Kidney tubule cell (primary cell): ENCODE measurements at regions not wholly inside any gene's neighbourhood (a gene's known extent, or its start where the extent isn't known, plus 50 kb on each side); places are given as distances from the start of the nearest gene placed in this dataset.

Experiments
- DNase-seq: peaks from one replicate; pipeline ENCODE4 v3.0.0-alpha.2; 2018; ENCODE audit warnings: low spot score

DNA sequence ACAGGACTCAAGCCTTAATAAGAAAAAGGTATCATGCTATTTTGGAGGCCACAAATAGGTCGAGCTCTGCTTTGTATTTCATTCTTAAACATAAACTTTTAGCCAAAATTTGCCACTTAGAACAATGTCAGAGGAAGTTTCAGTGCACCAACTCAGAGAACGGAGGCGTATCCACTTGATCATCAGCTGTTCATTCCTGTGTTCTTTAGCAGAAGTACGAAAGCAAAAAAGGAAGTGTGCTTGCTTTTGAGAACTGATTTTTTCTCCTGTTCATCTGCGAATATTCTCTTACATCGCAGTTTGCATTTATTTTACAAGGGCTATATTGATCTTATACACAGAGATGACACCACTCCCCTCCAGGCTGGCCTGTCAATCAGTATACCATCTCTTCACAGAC, 188.6 kb upstream of the SOX5 start:
- no peak for DNase-seq

DNA sequence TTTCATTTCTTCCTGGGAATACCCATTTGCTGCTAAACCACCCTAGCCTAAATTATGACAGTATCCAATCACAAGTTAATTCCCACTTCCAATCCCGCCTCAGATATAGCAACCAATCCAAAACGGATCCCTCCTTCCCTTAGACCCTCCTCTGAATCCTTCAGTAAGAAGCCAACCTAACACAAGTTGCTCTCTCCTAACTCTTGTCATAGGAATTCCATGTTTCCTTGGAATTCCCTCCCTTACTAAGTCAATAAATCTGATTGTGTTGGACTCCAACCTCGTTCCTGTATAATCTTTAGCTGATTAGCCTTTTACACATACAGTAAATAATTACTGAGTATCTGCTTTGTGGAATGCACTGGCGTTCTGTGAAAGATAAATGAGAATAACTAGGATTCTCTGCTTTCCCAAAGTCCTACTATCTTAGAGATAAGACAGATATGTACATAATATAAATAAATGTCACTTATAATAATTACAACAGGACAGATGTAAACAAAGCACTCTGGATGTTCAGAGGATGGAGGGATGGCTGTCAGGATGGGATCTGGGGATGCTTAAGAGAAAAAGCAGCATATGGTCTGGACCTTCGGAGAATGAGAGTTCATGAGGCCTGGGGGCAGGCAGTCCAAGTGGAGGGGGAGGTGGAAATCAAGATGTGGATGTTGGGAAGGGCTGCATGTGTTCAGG, 185.8 kb upstream of the SOX5 start:
- no peak for DNase-seq

DNA sequence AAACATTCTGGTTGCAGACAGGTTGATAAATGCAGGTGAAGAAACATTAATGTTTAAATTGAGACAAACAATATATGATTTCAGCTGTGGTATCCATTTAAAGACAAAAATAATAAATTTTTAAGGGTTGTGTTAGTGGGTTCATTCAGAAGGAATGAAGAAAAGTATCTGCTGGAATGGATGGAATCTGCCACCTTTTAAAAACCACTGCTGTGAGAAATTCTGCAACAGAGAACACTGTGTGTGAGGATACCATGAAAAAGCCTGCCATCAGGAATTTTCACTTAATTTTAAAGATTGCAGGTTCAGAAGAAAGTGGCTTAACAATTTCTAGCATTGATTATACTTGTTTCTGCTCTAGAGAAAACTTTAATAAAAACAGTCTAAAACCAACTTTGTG, 184.6 kb upstream of the SOX5 start:
- DNase-seq = no peak

DNA sequence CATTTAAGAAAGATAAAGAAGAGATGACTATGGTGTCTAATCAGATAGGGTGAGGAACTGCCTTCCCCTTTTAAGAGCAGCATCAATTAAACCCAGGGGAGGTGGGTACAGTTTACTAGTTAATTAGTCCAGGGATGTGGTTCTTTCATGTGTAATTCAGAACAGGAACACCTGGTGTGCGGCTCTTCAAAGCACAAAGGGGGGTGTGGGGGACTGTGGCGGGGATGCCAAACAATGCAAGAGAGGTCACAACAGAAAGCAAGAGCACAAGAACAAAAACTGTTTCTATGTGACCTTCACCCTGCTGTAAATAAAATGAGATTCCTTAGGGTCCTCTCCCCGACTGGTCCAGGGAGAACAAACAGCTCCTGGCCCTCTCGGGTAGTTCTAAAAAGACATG, 183.9 kb upstream of the SOX5 start:
- DNase-seq = no peak

DNA sequence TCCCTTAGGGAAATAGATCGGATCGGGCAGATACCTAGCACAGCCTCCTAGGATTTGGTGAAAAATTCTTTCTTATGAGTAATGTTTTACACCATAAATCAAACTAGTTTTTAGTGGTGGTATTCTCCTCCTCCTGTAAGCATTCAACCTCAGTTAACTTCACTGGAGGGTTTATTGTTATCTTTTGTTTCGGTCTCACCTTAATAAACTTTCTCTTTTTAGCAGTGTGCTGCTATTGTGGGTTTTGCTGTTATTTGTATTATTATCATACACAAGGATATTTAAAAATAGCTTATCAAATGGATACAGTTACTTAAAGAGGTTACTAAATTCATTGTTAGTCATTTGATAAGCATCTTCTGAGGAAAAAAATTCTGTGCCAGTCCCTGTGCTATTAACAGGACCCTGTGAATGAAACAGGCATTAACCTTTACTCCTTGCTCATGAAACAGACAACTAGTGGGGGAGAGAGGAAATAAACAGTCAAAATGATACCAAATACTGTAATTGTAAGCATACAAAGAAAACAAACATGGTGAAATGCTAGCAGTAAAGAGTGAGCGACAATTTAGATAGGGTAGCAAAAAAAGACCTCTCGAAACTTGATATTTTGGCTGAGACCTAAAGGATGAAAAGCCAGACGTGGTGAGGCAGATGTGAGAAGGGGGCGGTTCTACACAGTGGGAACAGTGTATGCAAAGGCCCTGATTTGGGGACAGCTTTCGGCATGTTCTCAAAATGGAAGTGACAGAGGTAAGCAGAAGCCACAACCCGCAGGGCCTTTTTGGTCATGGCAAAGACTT, 178.7 kb upstream of the SOX5 start:
- DNase-seq = no peak

DNA sequence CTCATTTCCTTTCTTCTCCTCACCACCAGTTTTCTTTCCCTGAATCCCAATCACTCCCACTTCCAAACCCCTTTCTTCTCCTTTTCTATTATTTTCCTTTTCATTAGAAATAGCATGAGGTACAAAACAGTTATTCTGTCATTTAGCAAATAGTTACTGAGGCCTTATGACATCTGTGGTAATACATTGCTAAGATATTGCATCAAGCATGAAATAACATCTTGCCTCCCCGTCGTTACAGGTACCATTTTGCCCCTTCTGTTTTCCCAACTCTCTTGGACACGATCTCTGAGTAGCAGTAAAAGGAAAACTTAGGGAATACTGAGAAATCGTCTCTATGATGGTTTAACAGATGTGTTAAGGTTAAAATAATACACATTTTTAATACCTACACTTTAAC, 175.8 kb upstream of the SOX5 start:
- DNase-seq = no peak

DNA sequence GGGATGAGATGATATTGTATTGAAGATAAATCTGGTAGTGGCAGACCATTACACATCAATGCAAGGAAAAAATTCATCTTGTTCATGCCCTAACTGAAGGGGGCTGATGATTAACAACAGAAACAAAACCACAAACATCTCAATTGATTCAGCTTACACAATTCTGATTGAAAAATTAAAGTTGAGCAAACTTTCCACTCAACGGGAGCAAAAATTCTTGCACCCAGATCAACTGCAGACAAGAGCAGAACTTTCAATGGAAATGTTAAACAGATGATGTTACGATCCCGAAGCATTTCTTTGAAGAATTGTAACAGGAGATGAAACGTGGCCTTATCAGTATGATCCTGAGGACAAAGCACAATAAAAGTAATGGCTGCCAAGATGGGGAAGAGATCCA, 172.4 kb upstream of the SOX5 start:
- no peak for DNase-seq

DNA sequence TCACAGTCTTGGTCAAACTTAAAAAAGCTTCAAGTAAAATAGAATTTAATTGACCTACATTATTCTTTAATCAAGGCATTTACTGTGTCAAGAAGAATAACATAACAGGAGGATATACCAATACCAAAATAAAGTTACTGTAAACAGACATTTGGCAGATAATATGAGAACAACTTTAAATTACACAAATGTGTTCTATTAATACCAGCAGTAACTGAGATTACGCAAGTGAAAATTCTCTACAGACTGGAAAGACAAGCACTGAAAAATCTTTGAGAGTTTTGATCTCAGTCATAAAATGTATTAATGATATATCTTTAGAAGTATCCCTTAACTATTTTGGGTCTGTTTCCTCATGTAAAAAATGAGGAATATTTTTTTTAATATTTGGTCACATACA, 169.2 kb upstream of the SOX5 start:
- DNase-seq = no peak

DNA sequence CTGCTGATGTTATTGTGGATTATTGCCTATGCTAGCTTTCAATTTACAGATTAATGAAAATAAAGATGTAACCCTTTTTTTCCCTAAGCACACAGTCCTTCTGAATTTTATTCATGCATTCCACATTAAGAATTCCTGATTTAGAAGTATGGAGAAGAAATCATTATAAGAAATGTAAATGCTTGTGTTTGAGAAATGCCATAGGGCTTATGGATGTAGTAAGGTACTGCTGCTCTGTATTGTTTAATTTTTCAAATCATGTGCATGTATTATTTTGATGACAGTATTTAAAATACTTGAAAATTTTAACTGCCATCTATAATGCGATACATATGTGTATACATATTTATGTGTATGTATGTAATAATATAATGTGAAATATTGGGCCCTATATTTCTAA, 167.1 kb upstream of the SOX5 start:
- no peak for DNase-seq

DNA sequence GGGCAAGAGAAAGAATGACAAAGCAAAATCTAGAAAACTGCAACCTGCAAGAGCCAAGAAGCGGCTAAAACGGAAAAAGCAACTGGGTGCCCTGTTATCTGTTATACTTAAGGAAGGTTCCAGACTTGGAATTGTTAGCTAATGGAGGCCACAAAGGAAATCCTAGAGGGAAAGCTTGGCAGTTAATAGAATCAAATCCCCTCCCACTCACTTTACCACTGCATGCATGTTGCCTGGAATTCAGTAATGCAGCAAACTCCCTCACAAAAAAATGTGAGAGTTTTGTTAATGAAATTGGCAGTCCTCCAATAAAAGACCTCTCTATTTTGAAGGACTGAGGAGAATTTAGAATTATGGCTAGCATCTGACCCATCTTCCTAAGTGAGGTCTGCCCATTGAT, 164.2 kb upstream of the SOX5 start:
- no peak for DNase-seq

DNA sequence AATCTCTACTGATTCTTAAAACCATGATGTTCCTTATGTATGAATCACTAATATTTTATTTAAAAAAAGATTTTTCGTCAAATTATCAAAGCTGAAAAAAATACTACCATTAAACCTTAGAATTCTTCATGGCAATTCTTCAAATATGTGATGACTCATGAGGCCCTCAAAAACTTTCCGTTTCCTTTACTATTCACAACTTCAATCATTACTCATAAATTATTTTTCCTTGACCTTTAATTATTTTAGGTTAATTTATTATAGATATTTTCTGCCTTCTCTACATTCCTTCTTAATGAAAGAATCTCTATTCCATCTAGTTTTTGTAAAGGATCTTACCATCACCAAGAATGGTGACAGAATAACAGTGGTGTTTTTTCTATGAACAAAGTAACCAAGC, 162.1 kb upstream of the SOX5 start:
- DNase-seq = peak; percentile 29

DNA sequence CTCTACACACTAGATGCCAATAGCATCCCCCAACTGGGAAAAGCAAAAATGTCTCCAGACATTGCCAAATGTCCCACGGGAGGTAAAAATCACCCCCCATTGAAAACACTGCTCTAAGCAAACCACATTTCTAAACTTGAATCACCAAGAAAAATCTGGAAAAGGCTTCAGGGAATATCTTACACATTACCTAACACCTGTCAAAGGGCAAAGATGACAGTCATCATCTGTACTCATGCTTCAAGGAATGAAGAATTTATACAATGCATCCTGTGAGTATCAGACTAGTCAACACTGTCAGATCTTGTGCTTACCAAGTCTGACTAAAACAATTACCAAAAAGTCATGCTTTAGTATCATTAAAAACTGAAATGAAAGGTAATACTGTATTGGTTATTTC, 161.6 kb upstream of the SOX5 start:
- DNase-seq = peak; percentile 81

DNA sequence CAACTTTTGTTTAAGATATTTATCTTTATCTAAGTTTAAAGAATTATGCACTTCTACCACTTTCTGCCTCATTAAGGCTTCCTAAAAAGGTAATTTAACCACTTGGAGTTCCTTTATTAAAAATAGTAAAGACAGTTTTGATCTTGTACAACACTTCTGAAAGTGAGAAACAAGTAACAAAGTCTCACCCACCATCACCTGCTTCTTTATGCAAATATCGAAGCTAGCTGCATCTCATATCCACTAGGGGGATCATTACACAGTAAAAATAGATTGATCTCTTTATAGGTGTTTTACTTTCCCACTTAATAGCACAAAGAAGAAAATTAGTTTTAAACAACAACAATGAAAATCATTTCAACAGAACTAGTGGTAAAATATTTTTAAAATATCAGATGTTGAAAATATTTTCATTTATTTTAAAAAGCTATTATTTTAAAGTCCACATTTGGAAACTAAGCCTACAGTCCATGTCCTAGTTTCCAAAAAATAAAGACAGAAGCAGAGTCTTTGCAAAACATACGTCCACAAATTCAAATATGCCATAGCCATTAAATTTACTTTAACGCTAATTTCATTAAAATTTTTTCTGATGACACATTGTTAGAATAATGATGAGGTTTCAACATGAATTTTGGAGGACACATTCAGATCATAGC, 160.0 kb upstream of the SOX5 start:
- peak; percentile 33 for DNase-seq

DNA sequence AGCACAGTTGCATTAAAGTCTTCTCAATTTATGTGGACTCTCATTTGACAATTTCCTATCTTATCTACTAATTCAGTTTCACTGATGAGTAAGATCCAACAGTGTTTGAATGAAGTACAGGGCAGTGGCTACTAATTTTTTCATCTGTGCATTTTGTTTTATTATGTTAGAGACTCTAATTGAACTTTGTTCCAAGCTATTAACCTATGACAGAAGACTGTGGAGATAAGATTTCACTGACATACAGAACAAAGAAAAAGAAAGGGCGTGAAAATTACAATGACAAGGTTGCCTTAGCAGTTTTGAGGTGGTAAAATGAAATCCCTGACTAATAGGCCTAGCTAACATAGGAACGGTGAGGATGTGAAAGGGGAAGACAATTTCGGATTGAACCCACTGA, 153.2 kb upstream of the SOX5 start:
- DNase-seq = no peak

DNA sequence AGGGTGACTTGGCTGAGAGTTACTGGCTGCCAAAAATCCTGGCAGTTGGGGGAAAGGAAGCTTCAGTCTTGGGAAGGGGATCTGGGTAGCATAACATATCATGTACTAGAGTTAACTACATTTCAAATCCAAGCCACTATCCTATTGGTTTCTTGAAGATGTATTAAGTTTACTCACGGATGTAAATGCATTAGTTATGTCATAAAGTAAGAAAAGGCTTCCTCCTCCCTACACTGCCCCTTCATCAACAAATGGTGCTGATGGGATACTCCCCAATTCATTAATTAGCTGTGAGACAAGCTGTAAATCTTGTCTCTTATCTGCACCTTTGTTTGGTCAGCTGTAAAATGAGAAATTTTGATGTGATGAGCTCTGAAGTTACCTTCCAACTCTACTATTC, 150.1 kb upstream of the SOX5 start:
- no peak for DNase-seq

DNA sequence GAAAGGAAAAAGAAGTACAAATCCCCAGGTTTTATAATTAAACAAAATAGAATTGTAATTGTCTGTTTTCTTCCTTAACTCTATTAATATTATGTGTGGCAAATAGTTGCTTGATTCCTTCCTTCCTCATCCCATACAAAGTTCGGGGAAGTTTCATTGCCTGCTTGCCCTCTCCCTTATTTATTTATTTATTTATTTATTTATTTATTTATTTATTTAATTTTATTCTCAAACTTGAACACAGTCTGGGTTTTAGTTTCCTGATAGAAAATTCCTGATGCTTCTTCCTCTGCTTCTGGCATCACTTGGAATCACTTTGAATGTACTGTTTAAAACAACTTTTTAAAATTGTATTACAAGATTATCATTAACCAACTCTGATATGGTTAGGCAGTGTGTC, 145.8 kb upstream of the SOX5 start:
- DNase-seq = no peak

DNA sequence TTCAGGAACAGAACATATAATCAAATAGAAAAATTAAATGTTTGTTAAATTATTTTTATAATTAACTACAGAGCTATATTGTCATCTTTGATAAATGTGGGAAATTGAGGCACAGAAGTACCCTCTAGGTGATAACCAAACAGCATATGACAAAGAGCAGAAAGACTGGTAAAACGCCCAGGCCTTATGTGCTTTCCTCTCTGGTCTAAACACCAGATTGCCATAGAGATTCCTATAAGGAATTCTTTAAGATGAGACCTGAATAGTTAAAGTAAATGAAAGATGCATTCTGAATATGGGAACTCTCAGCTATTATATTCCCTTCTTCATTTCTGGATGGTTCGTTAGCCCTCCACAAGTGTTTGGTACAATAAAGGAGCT, 140.0 kb upstream of the SOX5 start:
- DNase-seq = no peak

DNA sequence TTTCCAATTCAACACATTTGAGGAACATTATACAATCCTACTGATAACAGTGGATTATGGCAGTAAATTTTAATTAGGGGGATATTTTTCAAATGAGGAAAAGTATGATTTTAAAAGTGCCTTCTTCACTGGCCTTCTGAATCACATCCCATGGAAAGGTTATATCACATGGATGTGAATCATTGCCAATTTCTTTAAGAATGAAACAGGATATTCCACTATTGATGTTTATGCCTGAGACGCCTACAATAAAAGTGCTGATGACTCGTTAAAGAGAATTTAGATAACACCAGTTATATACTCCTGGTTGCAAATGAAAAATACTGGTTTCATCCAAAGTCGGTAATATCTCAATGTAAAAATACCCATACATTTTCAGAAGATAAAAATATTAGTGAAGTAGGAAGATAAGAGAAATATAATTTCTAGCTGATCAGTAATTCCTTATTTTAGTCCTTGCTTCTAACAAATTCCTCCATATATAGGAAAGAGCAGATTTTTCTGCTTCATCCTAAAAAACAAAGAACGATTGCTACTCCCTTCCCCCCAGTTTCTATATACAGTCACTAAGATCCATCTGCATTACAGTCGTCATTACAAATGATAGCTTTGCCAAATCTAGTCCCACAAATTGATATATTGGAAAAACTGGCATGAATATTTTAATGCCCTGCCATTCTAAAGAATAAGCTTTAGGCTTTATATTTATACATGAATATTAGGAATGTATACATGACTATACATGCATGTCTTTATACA, 139.5 kb upstream of the SOX5 start:
- DNase-seq = no peak

DNA sequence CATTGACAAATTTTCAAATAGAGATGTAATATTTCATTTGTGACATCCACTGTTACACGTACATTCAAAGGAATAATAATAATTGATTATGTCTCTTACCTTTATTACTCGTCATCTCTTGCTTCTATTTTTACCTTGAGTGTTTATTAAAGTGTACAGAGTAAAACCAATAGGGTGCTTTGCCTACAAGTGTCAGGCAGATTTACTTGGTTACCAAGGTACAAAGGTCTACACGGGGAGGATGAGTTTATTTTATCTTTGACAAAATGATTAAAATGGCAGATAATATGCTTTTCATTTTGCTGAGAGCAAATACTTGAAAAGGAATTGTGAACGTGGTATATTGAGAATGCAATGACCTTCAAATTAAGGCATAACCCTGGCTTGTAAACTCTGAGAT, 137.8 kb upstream of the SOX5 start:
- no peak for DNase-seq

DNA sequence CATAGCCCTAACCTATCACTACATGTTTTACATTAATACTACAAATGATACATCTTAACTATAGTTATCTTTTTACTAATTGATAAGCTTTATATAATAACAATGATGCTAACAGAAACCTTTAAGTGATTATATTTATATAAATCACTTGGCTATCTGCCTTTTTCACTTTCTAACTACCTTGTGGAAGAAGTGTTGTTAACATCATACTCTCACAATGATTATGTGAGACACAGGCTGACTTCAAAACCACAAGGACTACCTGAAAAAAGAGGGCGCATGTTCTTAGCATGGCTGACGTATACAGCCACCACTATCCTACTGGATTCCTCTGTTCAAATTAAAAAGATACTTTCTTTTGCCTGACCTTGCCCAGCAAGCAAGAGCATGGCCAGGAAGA, 135.3 kb upstream of the SOX5 start:
- DNase-seq = no peak

DNA sequence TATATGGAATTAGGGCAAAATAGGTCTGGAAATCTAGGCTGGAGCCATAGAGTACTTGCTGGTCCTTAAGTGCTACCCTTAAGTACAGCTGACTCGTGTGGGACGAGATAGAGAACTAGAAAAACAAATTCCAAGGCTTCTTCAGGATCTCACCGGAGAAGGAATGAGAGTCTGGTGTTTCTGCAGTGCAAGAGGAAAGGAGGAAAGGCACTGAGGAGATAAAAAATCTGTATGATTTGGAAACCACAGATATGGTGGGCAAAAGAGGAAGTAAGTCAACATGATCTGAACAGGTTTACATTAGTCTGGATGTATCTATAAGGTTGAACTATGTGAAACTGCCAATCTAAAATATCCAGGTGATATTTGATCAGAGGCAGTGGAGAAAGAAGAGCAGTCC, 134.4 kb upstream of the SOX5 start:
- DNase-seq = no peak

DNA sequence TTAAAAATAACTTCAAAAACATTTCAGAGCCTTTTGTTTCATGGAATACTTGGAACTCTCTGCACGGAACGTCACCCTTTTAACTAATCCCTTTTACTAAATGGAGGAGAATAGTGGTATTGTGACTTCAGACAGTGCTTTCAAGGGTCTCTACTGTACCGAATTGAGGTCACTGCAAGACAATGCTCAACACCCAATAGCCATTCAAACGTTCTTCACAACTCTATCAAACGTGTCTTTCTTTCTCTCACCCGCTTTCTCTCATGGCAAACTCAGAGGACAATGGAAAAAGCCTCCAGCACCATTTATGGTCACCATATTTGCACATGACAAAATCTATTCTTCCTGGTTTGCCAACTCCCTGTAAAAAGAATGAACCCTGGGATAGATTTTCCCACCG, 132.1 kb upstream of the SOX5 start:
- no peak for DNase-seq

DNA sequence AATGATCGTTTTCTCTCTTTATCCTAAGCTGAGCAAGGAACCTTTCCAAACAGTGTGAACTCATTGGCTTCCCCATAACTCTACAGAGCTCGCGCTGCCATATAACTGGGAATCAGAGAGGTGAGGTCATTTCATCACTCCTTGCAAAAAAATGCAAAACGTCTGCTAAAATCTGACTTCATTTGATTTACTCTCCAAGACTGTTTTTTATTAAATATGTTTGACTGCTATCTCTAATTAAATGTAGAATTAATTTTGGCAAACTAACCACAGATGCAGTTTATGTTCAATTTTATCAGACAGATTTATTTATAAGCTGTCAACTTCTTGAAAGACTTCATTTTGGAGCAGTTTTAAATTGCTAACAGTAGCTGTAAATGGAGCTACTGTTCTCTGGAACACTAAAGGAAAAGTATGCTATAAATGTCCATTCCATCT, 131.6 kb upstream of the SOX5 start:
- no peak for DNase-seq
